ENCODE measurements at regions not wholly inside any gene's neighbourhood (a gene's known extent, or its start where the extent isn't known, plus 50 kb on each side); places are given as distances from the start of the nearest gene placed in this dataset.
"Not testable (repeated sequence)": the region's sequence is repeated elsewhere in the genome, so short reads cannot be mapped to it uniquely, and the experiment has no call there.

GRCh38 chr20:48039514-48039913 lies 254.2 kb upstream of the SULF2 start:
- H3K36me3 ChIP-seq, result no peaks in the 10 kb centered on the region
- no peak for DNase-seq (ENCODE audit: low spot score)
- no peak for TF ChIP-seq CTCF (IDR thresholded peaks at IDR 0.05)
- no peak for TF ChIP-seq EZH2 (IDR thresholded peaks at IDR 0.05)
- TF ChIP-seq EZH2phosphoT487 (IDR thresholded peaks at IDR 0.05), result no peak
- H4K20me1 ChIP-seq (ENCODE audit: low read depth), result no peaks in the 10 kb centered on the region
- Mint-ChIP-seq H3K27me3 (ENCODE audit: insufficient read depth, low read depth) (peaks cover 13% of the 10 kb centered on the region), H3K27ac (no peak overlapping the region), H3K4me3 (no peak overlapping the region), H3K36me3 (no peaks in the 10 kb centered on the region), H3K9me3 (peaks cover 7% of the 10 kb centered on the region), H3K4me1 (peaks cover 16% of the 10 kb centered on the region)
- H3K4me1 ChIP-seq, result no peaks in the 10 kb centered on the region
- H3K9me3 ChIP-seq (ENCODE audit: low read depth), result no peaks in the 10 kb centered on the region
- H3K27ac ChIP-seq, result no peak overlapping the region
- no peaks in the 10 kb centered on the region for H3K79me2 ChIP-seq (ENCODE audit: low read depth)
- H3K4me2 ChIP-seq, result no peak overlapping the region
- H3F3A ChIP-seq (ENCODE audit: low read depth), result no peaks in the 10 kb centered on the region
- H2AFZ ChIP-seq (replicated peaks), result no peak overlapping the region
- H3K27me3 ChIP-seq, result no peaks in the 10 kb centered on the region
- H3K9ac ChIP-seq, result no peak overlapping the region
- no peak overlapping the region for H3K4me3 ChIP-seq

DNA sequence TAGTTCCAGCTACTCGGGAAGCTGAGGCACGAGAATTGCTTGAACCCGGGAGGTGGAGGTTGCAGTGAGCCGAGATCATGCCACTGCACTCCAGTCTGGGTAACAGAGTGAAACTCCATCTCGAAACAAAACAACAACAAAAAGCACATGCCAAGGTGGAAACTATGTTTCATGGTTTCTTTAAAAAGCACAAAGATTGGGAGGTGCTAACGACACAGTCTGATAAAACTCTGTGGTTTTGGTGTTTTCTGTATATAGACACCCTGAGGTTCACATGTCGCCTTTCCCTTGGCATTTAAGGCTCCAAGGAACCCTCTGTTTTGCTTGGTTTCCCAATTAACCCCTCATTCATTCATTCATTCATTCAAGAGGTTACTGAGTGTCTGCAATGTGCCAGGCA lies 253.4 kb upstream of the SULF2 start:
- H3K9me3 Mint-ChIP-seq, result peaks cover 7% of the 10 kb centered on the region
- no peak overlapping the region for H3K9ac ChIP-seq
- H2AFZ ChIP-seq (replicated peaks), result no peak overlapping the region
- peaks cover 13% of the 10 kb centered on the region for H3K27me3 Mint-ChIP-seq (ENCODE audit: insufficient read depth, low read depth)
- DNase-seq (ENCODE audit: low spot score), result no peak
- no peaks in the 10 kb centered on the region for H3K79me2 ChIP-seq (ENCODE audit: low read depth)
- peaks cover 16% of the 10 kb centered on the region for H3K4me1 Mint-ChIP-seq
- H3K27me3 ChIP-seq, result no peaks in the 10 kb centered on the region
- no peaks in the 10 kb centered on the region for H3F3A ChIP-seq (ENCODE audit: low read depth)
- no peaks in the 10 kb centered on the region for H3K4me1 ChIP-seq
- TF ChIP-seq EZH2 (IDR thresholded peaks at IDR 0.05) (no peak), CTCF (IDR thresholded peaks at IDR 0.05) (no peak), EZH2phosphoT487 (IDR thresholded peaks at IDR 0.05) (no peak)
- no peak overlapping the region for H3K27ac ChIP-seq
- no peaks in the 10 kb centered on the region for H4K20me1 ChIP-seq (ENCODE audit: low read depth)
- no peak overlapping the region for H3K4me2 ChIP-seq
- H3K9me3 ChIP-seq (ENCODE audit: low read depth), result no peaks in the 10 kb centered on the region
- H3K36me3 ChIP-seq, result no peaks in the 10 kb centered on the region
- no peak overlapping the region for H3K4me3 ChIP-seq
- no peak overlapping the region for H3K27ac Mint-ChIP-seq
- H3K36me3 Mint-ChIP-seq, result no peaks in the 10 kb centered on the region
- H3K4me3 Mint-ChIP-seq, result no peak overlapping the region

GRCh38 chr20:48037798-48038197 lies 252.5 kb upstream of the SULF2 start:
- H3K9me3 ChIP-seq (ENCODE audit: low read depth); H3K79me2 ChIP-seq (ENCODE audit: low read depth); H3K4me3 Mint-ChIP-seq; H3K36me3 ChIP-seq; H3K4me3 ChIP-seq; H3F3A ChIP-seq (ENCODE audit: low read depth); H3K9me3 Mint-ChIP-seq; H3K27ac Mint-ChIP-seq; H3K9ac ChIP-seq; H3K4me2 ChIP-seq; H3K27me3 ChIP-seq; H3K4me1 ChIP-seq; DNase-seq (ENCODE audit: low spot score); H2AFZ ChIP-seq (replicated peaks); H3K36me3 Mint-ChIP-seq; H3K27ac ChIP-seq; H4K20me1 ChIP-seq (ENCODE audit: low read depth): not testable (repeated sequence)
- Mint-ChIP-seq H3K27me3 (ENCODE audit: insufficient read depth, low read depth) (peaks cover 17% of the 10 kb centered on the region), H3K4me1 (peaks cover 16% of the 10 kb centered on the region)

- no peaks in the 10 kb centered on the region for H3K36me3 Mint-ChIP-seq
- Histone ChIP-seq H3K79me2 (ENCODE audit: low read depth) (no peaks in the 10 kb centered on the region), H4K20me1 (ENCODE audit: low read depth) (no peaks in the 10 kb centered on the region), H3K4me2 (no peak overlapping the region), H3K9me3 (ENCODE audit: low read depth) (no peaks in the 10 kb centered on the region), H2AFZ (replicated peaks) (no peak overlapping the region), H3K27ac (no peak overlapping the region), H3K36me3 (no peaks in the 10 kb centered on the region), H3F3A (ENCODE audit: low read depth) (no peaks in the 10 kb centered on the region), H3K27me3 (no peaks in the 10 kb centered on the region), H3K4me3 (no peak overlapping the region), H3K4me1 (no peaks in the 10 kb centered on the region), H3K9ac (no peak overlapping the region)
- peaks cover 17% of the 10 kb centered on the region for H3K27me3 Mint-ChIP-seq (ENCODE audit: insufficient read depth, low read depth)
- peaks cover 11% of the 10 kb centered on the region for H3K9me3 Mint-ChIP-seq
- H3K4me1 Mint-ChIP-seq, result peaks cover 17% of the 10 kb centered on the region
- DNase-seq (ENCODE audit: low spot score), result no peak
- TF ChIP-seq EZH2phosphoT487 (IDR thresholded peaks at IDR 0.05) (no peak), EZH2 (IDR thresholded peaks at IDR 0.05) (no peak), CTCF (IDR thresholded peaks at IDR 0.05) (no peak)
- H3K4me3 Mint-ChIP-seq, result no peak overlapping the region
- no peak overlapping the region for H3K27ac Mint-ChIP-seq
Observed at GRCh38 chr20:48035961-48036731, 250.9 kb upstream of the SULF2 start.
